Activated naive CD4-positive, alpha-beta T cell treated with anti-CD3 and anti-CD28 coated beads, Interleukin-2, amount 50 U/mL, for 24 hours (primary cell): ENCODE measurements at regions not wholly inside any gene's neighbourhood (a gene's known extent, or its start where the extent isn't known, plus 50 kb on each side); places are given as distances from the start of the nearest gene placed in this dataset.
"Not testable (repeated sequence)": the region's sequence is repeated elsewhere in the genome, so short reads cannot be mapped to it uniquely, and the experiment has no call there.

Experiments used
- H3K27ac Mint-ChIP-seq: one replicate; pipeline ENCODE4 v1.8.0; 2021; ENCODE audit warnings: mild to moderate bottlenecking, mixed read lengths
- H3K27me3 Mint-ChIP-seq: one replicate; pipeline ENCODE4 v1.8.0; 2021; ENCODE audit warnings: mixed read lengths
- H3K36me3 Mint-ChIP-seq: one replicate; pipeline ENCODE4 v1.8.0; 2021; ENCODE audit warnings: mixed read lengths
- H3K4me1 Mint-ChIP-seq: one replicate; pipeline ENCODE4 v1.8.0; 2021; ENCODE audit warnings: mixed read lengths
- H3K4me3 Mint-ChIP-seq: one replicate; pipeline ENCODE4 v1.8.0; 2021; ENCODE audit warnings: mild to moderate bottlenecking, mixed read lengths
- H3K9me3 Mint-ChIP-seq: one replicate; pipeline ENCODE4 v1.8.0; 2021; ENCODE audit warnings: mixed read lengths

GRCh38 chr9:39463696-39464095, 108.2 kb downstream of the SPATA31A1 start:
- not testable (repeated sequence) for H3K36me3 Mint-ChIP-seq, H3K27me3 Mint-ChIP-seq, H3K4me1 Mint-ChIP-seq, H3K9me3 Mint-ChIP-seq
- H3K27ac Mint-ChIP-seq = peak overlapping the region; percentile 59
- H3K4me3 Mint-ChIP-seq = peak overlapping the region; percentile 97

DNA sequence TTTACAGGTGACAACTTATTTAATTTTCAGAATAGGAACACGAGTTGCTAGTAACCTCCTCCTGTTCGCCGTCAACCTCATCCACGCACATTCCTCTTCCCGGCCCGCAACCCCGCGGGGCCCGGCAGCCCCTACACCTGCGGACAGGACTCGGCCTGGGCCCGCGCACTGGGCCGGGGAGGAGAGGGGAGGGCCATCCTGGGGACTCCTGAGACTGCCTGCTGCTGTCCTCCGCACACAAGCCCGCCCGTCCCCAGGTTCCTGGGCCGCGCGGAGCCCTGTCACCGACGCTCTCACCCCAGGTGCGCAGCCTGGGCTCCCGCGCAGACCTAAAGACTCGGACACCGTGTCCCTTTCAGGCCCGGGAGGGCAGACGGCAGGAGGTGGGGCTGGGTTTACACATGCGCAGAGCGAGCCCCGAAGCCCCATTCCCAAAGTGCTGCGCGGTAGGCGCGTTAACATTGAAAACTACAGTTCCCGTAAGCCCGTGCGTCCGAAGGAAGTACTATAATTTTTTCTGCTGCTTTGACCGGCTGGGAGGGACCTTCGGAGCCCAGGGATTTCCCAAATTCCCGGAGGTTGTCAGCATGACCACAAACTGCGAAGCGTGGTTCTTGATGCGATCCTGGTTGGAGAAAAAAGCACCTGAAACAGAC, 108.8 kb downstream of the SPATA31A1 start:
- not testable (repeated sequence) for H3K27me3 Mint-ChIP-seq, H3K9me3 Mint-ChIP-seq, H3K4me1 Mint-ChIP-seq, H3K36me3 Mint-ChIP-seq
- Mint-ChIP-seq H3K27ac (peak overlapping the region; percentile 95), H3K4me3 (peak overlapping the region; percentile 97)

GRCh38 chr9:39474499-39474898, 119.0 kb downstream of the SPATA31A1 start:
- H3K4me3 Mint-ChIP-seq, H3K4me1 Mint-ChIP-seq, H3K27me3 Mint-ChIP-seq, H3K27ac Mint-ChIP-seq, H3K9me3 Mint-ChIP-seq, H3K36me3 Mint-ChIP-seq: not testable (repeated sequence)

DNA sequence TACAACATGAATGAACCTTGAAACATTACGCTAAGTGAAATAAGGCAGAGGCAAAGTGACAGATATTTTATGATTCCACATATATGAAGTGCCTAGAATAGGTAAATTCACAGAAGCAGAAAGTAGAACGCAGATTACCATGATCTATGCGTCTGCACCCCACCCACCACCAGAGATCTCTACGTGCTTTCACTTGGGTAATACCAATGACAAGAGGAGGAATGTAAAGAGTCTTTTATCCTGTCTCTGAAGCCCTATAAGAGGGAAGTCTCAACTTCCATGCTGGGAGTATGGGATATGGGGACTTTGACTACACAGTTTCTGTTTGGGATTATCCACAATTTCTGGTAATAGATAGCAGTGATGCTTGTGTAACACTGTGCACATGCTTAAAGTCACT, 127.6 kb downstream of the SPATA31A1 start:
- not testable (repeated sequence) for H3K27ac Mint-ChIP-seq, H3K4me1 Mint-ChIP-seq, H3K9me3 Mint-ChIP-seq, H3K36me3 Mint-ChIP-seq, H3K27me3 Mint-ChIP-seq, H3K4me3 Mint-ChIP-seq

DNA sequence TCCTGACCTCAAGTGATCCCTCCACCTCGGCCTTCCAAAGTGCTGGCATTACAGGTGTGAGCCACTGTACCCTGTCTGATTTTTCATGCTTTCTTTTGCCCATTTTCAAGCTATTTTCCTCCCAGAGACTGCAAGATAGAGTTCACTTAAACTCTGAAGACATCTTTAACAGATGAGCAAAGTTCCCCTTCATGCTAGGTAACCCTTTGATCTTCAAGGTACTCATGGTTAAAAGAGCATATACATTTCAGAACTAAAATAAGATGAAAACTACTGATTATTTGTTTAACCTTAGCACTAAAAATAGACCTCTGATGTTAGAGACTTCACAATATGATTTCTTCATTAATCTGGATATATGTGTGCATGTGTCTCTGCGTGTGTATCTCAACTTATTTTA, 128.4 kb downstream of the SPATA31A1 start:
- not testable (repeated sequence) for H3K4me3 Mint-ChIP-seq, H3K36me3 Mint-ChIP-seq, H3K9me3 Mint-ChIP-seq, H3K4me1 Mint-ChIP-seq, H3K27ac Mint-ChIP-seq, H3K27me3 Mint-ChIP-seq

DNA sequence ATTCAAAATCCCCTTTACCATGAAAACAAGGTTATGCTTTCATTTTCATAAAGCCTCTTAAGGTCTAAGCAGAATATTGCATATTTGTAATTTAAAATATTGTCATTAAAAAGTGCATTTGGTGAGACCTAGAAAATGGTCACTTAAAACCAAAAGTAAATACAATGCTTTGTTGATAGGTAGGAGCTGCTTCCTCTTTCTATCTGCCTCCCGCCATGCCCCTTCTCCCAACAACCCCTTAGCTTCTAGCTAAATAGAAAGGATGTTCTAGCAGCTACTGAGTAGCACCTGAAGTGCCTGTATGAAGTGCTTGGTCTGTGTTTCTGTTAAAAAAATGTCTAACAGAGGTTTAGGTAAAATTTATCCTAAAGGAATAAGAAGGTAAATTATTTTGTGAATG, 128.8 kb downstream of the SPATA31A1 start:
- H3K4me3 Mint-ChIP-seq, H3K4me1 Mint-ChIP-seq, H3K27me3 Mint-ChIP-seq, H3K27ac Mint-ChIP-seq, H3K36me3 Mint-ChIP-seq, H3K9me3 Mint-ChIP-seq: not testable (repeated sequence)

DNA sequence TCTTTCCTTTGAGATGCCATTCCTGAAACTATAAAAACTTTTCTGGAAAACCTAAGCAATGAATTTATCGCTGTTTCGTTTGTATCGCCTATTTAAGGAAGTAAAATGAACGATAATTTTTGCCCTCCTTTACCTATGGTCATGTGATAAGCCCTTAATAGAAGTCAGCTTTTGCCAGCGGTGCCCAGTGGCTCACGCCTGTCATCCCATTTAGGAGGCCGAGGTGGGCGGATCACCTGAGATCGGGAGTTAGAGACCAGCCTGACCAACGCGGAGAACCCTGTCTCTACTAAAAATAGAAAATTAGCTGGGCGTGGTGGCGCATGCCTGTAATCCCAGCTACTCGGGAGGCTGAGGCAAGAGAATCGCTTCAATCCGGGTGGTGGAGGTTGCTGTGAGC, 132.0 kb downstream of the SPATA31A1 start:
- not testable (repeated sequence) for H3K4me1 Mint-ChIP-seq, H3K9me3 Mint-ChIP-seq, H3K4me3 Mint-ChIP-seq, H3K27ac Mint-ChIP-seq, H3K36me3 Mint-ChIP-seq, H3K27me3 Mint-ChIP-seq

GRCh38 chr9:39496248-39496647, 140.8 kb downstream of the SPATA31A1 start:
- not testable (repeated sequence) for H3K36me3 Mint-ChIP-seq, H3K27me3 Mint-ChIP-seq, H3K4me3 Mint-ChIP-seq, H3K9me3 Mint-ChIP-seq, H3K27ac Mint-ChIP-seq, H3K4me1 Mint-ChIP-seq

DNA sequence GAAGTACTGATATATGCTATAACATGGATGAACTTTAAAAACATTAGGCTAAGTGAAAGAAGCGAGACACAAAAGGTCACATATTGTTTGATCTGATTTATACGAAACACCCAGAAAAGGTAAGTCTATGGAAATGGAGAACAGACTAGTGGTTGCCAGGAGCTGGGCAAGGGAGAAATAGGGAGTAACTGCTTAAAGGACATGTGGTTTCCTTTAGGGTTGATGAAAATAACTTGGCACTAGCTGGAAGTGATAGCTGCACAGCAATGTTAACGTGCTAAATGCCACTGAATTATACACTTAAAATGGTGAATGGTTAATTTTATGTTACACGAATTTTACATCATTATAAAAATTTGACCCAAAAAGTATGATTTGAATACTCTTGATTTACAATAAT, 147.7 kb downstream of the SPATA31A1 start:
- not testable (repeated sequence) for H3K9me3 Mint-ChIP-seq, H3K4me1 Mint-ChIP-seq, H3K36me3 Mint-ChIP-seq, H3K27ac Mint-ChIP-seq, H3K27me3 Mint-ChIP-seq, H3K4me3 Mint-ChIP-seq

DNA sequence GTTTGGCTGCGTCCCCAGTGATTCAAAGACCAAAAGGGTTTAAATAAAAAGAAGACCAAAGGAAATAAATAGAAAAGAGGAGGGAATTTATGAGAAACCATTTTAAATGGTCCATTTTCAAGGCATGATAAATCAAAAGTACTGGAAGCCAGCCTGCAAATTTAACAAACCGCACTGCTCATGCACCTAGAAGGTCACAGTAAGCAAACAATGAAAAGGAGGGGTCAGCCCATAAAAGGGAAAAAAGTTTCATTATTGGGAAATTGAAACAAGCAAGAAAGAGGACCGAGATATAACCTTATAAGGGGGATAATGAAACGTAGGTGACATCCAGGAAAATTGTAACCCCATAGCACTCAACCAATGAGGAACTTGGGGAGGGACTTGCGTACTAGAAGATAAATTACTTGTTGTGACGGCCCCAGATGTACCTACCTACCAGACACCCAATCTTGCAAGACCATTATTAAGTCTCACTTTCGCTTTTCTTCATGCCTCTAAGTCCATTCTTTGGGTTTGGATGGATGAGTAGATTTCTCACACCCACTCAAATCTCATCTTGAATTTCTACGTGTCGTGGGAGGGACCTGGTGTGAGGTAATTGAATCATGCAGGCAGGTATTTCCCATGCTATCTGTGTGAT, 172.0 kb downstream of the SPATA31A1 start:
- not testable (repeated sequence) for H3K36me3 Mint-ChIP-seq, H3K4me3 Mint-ChIP-seq, H3K27me3 Mint-ChIP-seq, H3K9me3 Mint-ChIP-seq, H3K27ac Mint-ChIP-seq, H3K4me1 Mint-ChIP-seq

DNA sequence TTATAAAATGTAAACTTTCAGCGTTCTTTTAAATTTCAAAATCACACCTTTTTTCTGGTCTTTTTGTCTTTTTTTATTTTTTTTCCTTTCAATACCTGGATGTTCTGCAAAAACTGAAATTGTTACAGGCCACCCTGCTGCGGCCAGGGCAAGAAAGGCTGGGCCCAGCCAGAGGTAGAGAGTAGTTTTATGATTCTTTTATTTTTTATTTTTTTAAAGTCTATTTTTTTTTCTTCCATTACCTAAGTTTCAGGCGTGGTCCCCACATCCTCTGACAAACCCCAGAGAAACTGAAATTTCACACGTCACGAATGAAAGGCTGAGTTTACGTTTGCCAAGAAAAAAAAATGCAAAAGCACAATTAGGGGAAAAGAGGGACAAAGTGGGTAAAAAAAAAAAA, 177.1 kb downstream of the SPATA31A1 start:
- H3K4me1 Mint-ChIP-seq, H3K9me3 Mint-ChIP-seq, H3K27me3 Mint-ChIP-seq, H3K4me3 Mint-ChIP-seq, H3K36me3 Mint-ChIP-seq, H3K27ac Mint-ChIP-seq: not testable (repeated sequence)

DNA sequence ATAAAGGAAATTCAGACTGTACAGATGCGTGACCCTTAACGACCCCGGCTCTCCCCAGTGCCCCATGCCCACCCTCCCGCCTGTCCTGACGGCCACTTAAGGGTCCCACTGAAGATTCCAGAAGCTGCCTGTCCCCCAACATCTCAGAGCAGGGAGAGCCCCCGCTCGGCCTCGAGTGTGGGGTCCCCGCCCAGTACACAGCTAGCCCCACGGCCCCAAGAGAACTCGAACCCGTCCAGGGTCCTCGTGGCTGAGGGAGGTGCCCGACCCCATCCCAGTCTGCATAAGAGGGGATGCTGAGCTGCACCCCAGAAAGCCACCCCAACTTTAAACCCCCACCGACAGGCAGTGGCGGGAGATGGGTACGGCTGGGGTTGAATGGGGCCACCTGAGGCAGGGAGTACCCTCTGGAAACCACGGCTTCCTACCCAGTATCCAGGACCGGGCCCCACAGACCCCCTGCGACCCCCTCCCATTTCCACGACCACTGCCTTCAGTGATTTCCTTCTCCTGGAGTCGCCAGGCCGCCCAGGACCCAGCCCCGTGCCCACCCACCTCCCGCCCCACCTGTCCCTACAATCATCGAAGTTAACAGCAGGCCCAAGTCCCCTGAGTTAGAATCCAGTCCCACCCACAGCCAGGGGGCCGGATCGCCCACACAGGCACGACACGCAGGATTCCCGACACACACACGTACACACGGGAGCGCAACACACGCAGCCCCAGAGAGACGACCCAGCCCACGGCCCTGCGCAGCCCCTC, 177.7 kb downstream of the SPATA31A1 start:
- not testable (repeated sequence) for H3K27ac Mint-ChIP-seq, H3K4me3 Mint-ChIP-seq, H3K27me3 Mint-ChIP-seq, H3K4me1 Mint-ChIP-seq, H3K36me3 Mint-ChIP-seq, H3K9me3 Mint-ChIP-seq

DNA sequence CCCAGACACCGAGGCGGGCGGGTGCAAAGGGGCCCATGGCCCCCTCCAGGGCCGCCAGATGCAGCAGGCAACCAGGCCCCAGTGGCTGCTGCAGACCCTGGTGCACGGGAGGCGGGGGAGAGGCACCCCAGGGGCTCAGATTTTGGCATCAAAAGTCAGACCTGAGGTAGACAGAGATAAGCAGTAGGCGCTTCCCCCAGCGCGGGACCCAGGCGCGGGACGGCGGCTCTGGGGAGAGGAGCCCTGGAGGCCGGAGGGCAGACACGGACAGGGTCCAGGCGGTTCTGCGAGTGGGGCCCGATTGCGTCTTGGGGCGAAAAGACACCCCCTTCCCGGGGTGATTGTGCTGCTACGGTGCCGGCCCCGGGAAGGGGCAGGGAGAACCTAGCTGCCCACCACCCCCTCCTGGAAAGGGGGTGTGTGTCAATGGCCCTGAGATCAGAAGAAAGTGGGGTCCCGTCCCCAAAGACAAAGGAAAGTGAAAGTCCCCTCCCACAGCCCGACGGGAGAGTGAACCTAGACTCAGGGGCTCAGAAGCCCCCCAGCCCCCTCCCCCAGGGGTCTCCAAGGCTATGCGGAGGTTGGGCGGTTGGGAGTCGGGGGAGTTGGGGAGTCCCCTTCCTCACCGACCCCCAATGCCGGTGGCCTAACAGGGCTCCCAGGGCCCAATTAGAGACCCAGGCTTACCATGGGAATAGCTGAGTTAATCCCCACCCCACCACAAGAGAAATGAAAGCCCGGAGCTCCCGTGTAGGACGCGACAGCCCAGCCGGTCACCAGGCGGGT, 178.5 kb downstream of the SPATA31A1 start:
- not testable (repeated sequence) for H3K27ac Mint-ChIP-seq, H3K27me3 Mint-ChIP-seq, H3K4me1 Mint-ChIP-seq, H3K4me3 Mint-ChIP-seq, H3K9me3 Mint-ChIP-seq, H3K36me3 Mint-ChIP-seq

DNA sequence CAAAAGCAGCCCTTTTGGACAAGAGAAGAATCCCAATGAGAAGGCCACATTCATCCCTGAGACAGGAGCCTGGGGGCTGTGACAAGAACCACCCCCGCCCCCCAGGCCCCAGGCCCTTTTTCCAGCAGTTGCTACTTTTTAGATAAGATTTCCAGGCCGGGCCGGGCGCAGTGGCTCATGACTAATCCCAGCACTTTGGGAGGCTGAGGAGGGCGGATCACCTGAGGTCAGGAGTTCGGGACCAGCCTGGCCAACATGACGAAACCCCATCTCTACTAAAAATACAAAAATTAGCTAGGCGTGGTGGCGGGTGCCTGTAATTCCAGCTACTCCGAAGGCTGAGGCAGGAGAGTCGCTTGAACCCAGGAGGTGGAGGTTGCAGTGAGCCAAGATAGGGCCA, 179.4 kb downstream of the SPATA31A1 start:
- not testable (repeated sequence) for H3K36me3 Mint-ChIP-seq, H3K9me3 Mint-ChIP-seq, H3K4me3 Mint-ChIP-seq, H3K27me3 Mint-ChIP-seq, H3K27ac Mint-ChIP-seq, H3K4me1 Mint-ChIP-seq

DNA sequence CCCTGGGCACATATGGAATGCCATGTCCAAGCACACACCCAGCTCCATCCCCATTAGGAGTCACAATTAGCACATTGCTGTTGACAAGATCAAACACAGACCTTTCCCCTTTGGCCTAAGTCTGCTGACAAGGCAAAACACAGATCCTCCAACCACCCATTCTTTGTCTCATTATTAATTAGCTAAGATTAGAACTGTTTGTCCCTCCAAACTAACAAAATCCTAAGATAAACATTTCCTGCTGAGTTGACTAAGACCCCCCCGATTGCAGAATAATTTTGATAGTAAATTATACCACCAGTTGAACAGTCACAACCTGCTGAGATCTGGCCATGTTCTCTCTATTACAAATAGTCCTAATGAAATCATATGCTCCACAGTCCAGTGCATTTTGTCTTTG, 186.7 kb downstream of the SPATA31A1 start:
- H3K27me3 Mint-ChIP-seq, H3K4me1 Mint-ChIP-seq, H3K9me3 Mint-ChIP-seq, H3K27ac Mint-ChIP-seq, H3K4me3 Mint-ChIP-seq, H3K36me3 Mint-ChIP-seq: not testable (repeated sequence)

DNA sequence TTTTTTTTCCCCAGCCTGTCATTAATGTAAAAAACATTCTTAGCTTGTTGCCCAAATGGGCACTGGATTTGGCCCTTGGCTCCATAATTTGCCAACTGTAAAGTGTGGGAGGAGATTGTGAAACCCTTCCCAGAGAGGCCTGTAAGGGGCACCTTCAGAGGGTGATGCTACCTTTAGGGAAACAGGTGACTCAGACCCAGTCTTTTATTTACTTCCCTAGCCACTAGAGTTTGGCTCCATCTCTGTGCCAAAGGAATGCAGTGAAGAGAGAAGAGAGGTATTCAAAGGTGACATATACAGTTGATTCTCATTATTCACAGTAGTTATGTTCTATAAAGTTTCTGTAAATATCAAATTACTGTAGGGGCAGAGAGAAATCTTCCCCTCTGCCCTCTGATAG, 189.6 kb downstream of the SPATA31A1 start:
- H3K4me3 Mint-ChIP-seq, H3K27me3 Mint-ChIP-seq, H3K27ac Mint-ChIP-seq, H3K36me3 Mint-ChIP-seq, H3K9me3 Mint-ChIP-seq, H3K4me1 Mint-ChIP-seq: not testable (repeated sequence)
